Stimulated activated CD8-positive, alpha-beta memory T cell treated with anti-CD3 and anti-CD28 coated beads, Interleukin-4, amount 100 ng/mL, for 48 hours (primary cell): ENCODE measurements at regions not wholly inside any gene's neighbourhood (a gene's known extent, or its start where the extent isn't known, plus 50 kb on each side); places are given as distances from the start of the nearest gene placed in this dataset.

ENCODE experiments used
- DNase-seq: peaks from one replicate; pipeline ENCODE4 v3.0.0-alpha.2; 2020

- no peak for DNase-seq
Measured at GRCh38 chr15:94607176-94607654, 375.9 kb downstream of the MCTP2 start.

- no peak for DNase-seq
Measured at GRCh38 chr15:94610069-94610468, 378.7 kb downstream of the MCTP2 start.

- DNase-seq = no peak
Measured at GRCh38 chr15:94610485-94610884, 379.1 kb downstream of the MCTP2 start.

GRCh38 chr15:94611656-94612055 lies 380.3 kb downstream of the MCTP2 start:
- DNase-seq = no peak

- no peak for DNase-seq
Measured at GRCh38 chr15:94615688-94616087, 384.3 kb downstream of the MCTP2 start.

GRCh38 chr15:94620632-94621031 lies 389.3 kb downstream of the MCTP2 start:
- DNase-seq = no peak

- no peak for DNase-seq
Measured at GRCh38 chr15:94621736-94622135, 390.4 kb downstream of the MCTP2 start.

- no peak for DNase-seq
Measured at GRCh38 chr15:94626949-94627348, 395.6 kb downstream of the MCTP2 start.

- DNase-seq = no peak
Measured at GRCh38 chr15:94631608-94632007, 400.2 kb downstream of the MCTP2 start.

GRCh38 chr15:94638183-94638582 lies 406.8 kb downstream of the MCTP2 start:
- no peak for DNase-seq

GRCh38 chr15:94639701-94640100 lies 408.3 kb downstream of the MCTP2 start:
- no peak for DNase-seq

- no peak for DNase-seq
Measured at GRCh38 chr15:94644433-94644832, 413.1 kb downstream of the MCTP2 start.

- no peak for DNase-seq
Measured at GRCh38 chr15:94653071-94653470, 421.7 kb downstream of the MCTP2 start.

GRCh38 chr15:94655249-94655880 lies 424.0 kb downstream of the MCTP2 start:
- DNase-seq = no peak

GRCh38 chr15:94665676-94666441 lies 434.5 kb downstream of the MCTP2 start:
- no peak for DNase-seq

GRCh38 chr15:94666553-94666952 lies 435.2 kb downstream of the MCTP2 start:
- no peak for DNase-seq

- no peak for DNase-seq
Measured at GRCh38 chr15:94667109-94667508, 435.7 kb downstream of the MCTP2 start.

GRCh38 chr15:94670438-94671034 lies 439.2 kb downstream of the MCTP2 start:
- no peak for DNase-seq

GRCh38 chr15:94671858-94672532 lies 440.6 kb downstream of the MCTP2 start:
- no peak for DNase-seq

- DNase-seq = no peak
Measured at GRCh38 chr15:94673801-94674200, 442.4 kb downstream of the MCTP2 start.

GRCh38 chr15:94674296-94674695 lies 442.9 kb downstream of the MCTP2 start:
- no peak for DNase-seq

- DNase-seq = no peak
Measured at GRCh38 chr15:94677202-94677790, 445.9 kb downstream of the MCTP2 start.

GRCh38 chr15:94682171-94682570 lies 450.8 kb downstream of the MCTP2 start:
- no peak for DNase-seq
